K562 (cell line): ENCODE measurements at regions not wholly inside any gene's neighbourhood (a gene's known extent, or its start where the extent isn't known, plus 50 kb on each side); places are given as distances from the start of the nearest gene placed in this dataset.

Source experiments
- ATAC-seq: fragments of 200-7000 bp; cut with Tn5 transposase; 3 replicates; pipeline ENCODE4 v1.9.1; 2020; ENCODE audit warnings: moderate library complexity
- BruUV-seq: library from RNA; stranded (reverse); fragments of 400-500 nt; replicated peaks from 2 replicates; lab custom pipeline; 2021; lab: Mats Ljungman, UMichigan
- CTCF ChIA-PET: fragments of 300-600 bp; formaldehyde crosslinking; extraction: SDS; loops from one replicate; lab custom pipeline; 2021; ENCODE audit warnings: low intra/inter-chr PET ratio; lab: Yijun Ruan, JAX
- POLR2A ChIA-PET: fragments of 300-600, 350-650 bp; sonication (Branson Sonifier 250); formaldehyde crosslinking; extraction: SDS; loops from one replicate; lab custom pipeline; 2021; ENCODE audit warnings: antibody characterized with exemption, inconsistent platforms; lab: Yijun Ruan, JAX
- DNase-seq, 4 experiments: peaks; one replicate each; pipeline versions ENCODE4 v3.0.0 to v3.0.0-alpha.2; 2011 to 2018; ENCODE audit warnings: low spot score in 3 of 4, mixed read lengths in 3 of 4; ENCODE audit errors: extremely low read depth in 1 of 4
- FAIRE-seq: peaks from 2 replicates; lab custom pipeline; 2011; peaks lifted over from hg19 to GRCh38; lab: Jason Lieb, UNC
- H2AFZ ChIP-seq: 2 replicates; pipeline ENCODE4 v1.6.0; 2011; ENCODE audit warnings: low read depth, low read length, control low read depth, inconsistent platforms
- H3K27ac ChIP-seq: fragments of 200-600 bp; 3 replicates; pipeline ENCODE4 v1.8.0; 2011; ENCODE audit warnings: low read depth, mild to moderate bottlenecking, control low read depth, inconsistent platforms, low read length, moderate library complexity, mixed read lengths; ENCODE audit errors: extremely low read depth
- H3K27me3 ChIP-seq, 2 experiments: fragments of 300-600 bp in 1 of 2; 2 replicates in 1 of 2; 3 replicates in 1 of 2; pipeline versions ENCODE4 v1.6.0 to v1.8.0; 2011; ENCODE audit warnings: inconsistent platforms in 2 of 2, low read length in 2 of 2, mild to moderate bottlenecking in 1 of 2, mixed read lengths in 1 of 2, moderate library complexity in 1 of 2; ENCODE audit not compliant: control insufficient read depth in 2 of 2, insufficient read depth in 2 of 2
- H3K36me3 ChIP-seq: fragments of 300-600 bp; 3 replicates; pipeline ENCODE4 v1.8.0; 2011; ENCODE audit warnings: mild to moderate bottlenecking, low read length, inconsistent platforms; ENCODE audit not compliant: control insufficient read depth, insufficient read depth
- H3K4me1 ChIP-seq, 2 experiments: fragments of 200-600 bp in 1 of 2; replicated peaks in 1 of 2; 2 replicates in 1 of 2; 3 replicates in 1 of 2; pipeline versions ENCODE4 v1.5.1 to v1.8.0; 2011; ENCODE audit warnings: inconsistent platforms in 2 of 2, low read length in 2 of 2, mild to moderate bottlenecking in 1 of 2, mixed read lengths in 1 of 2, moderate library complexity in 1 of 2; ENCODE audit not compliant: control insufficient read depth in 2 of 2, insufficient read depth in 2 of 2
- H3K4me2 ChIP-seq: 2 replicates; pipeline ENCODE4 v1.6.1; 2011; ENCODE audit warnings: low read length, control low read depth, inconsistent platforms, mixed read lengths; ENCODE audit not compliant: insufficient read depth
- H3K4me3 ChIP-seq: fragments of 200-600 bp; sonication (generic), shearing (Covaris generic); 2 replicates; pipeline ENCODE4 v1.5.1; 2016; ENCODE audit warnings: control low read depth, inconsistent platforms
- H3K79me2 ChIP-seq: fragments of 200-600 bp; 3 replicates; pipeline ENCODE4 v1.8.0; 2011; ENCODE audit warnings: low read length, inconsistent platforms; ENCODE audit not compliant: control insufficient read depth, insufficient read depth
- H3K9ac ChIP-seq, 2 experiments: 2 replicates each; pipeline versions ENCODE4 v1.6.0 to v1.6.1; 2011; ENCODE audit warnings: low read depth in 2 of 2, low read length in 2 of 2, control low read depth in 1 of 2, inconsistent platforms in 1 of 2, mild to moderate bottlenecking in 1 of 2, mixed read lengths in 1 of 2; ENCODE audit not compliant: insufficient read depth in 1 of 2
- H3K9me1 ChIP-seq: one replicate; pipeline ENCODE4 v1.6.0; 2011; ENCODE audit warnings: inconsistent platforms, mild to moderate bottlenecking, low read length, moderate library complexity; ENCODE audit not compliant: control insufficient read depth, insufficient read depth
- H3K9me3 ChIP-seq: replicated peaks from 2 replicates; pipeline ENCODE4 v1.5.1; 2011; ENCODE audit warnings: low read depth, low read length, inconsistent platforms; ENCODE audit not compliant: control insufficient read depth, insufficient read depth
- H4K20me1 ChIP-seq: replicated peaks from 2 replicates; pipeline ENCODE4 v1.6.1; 2011; ENCODE audit warnings: low read length, inconsistent platforms, mixed read lengths; ENCODE audit not compliant: control insufficient read depth, insufficient read depth
- CEBPG ChIP-seq, 3 experiments: fragments of 200-800 bp in 1 of 3; sonication (Bioruptor generic) in 1 of 3; sonication (generic) in 1 of 3; formaldehyde crosslinking in 1 of 3; IDR thresholded peaks in 2 of 3; conservative IDR thresholded peaks in 1 of 3; 2 replicates each; pipeline versions ENCODE4 v1.6.1 to v1.8.0; 2016 to 2022; ENCODE audit warnings: missing compliant biosample characterization in 2 of 3, missing genetic modification characterization in 2 of 3, mild to moderate bottlenecking in 1 of 3, missing genetic modification reagents in 1 of 3
- CGGBP1 ChIP-seq: fragments of 250-450 bp; sonication (Bioruptor Pico); IDR thresholded peaks from 2 replicates; pipeline ENCODE4 v1.9.0; 2021; ENCODE audit warnings: mild to moderate bottlenecking
- E4F1 ChIP-seq: fragments of 250-450 bp; sonication (Bioruptor Pico); IDR thresholded peaks from 2 replicates; pipeline ENCODE4 v1.5.0; 2021; ENCODE audit warnings: mild to moderate bottlenecking, borderline replicate concordance
- MAZ ChIP-seq, 2 experiments: fragments of 450-650 bp in 1 of 2; sonication (generic) in 1 of 2; formaldehyde crosslinking; IDR thresholded peaks in 1 of 2; conservative IDR thresholded peaks in 1 of 2; 2 replicates each; pipeline versions ENCODE4 v1.4.0 to v1.5.0; 2020; ENCODE audit warnings: mild to moderate bottlenecking in 1 of 2, missing genetic modification reagents in 1 of 2
- NR2C1 ChIP-seq, 2 experiments: fragments of 450-650 bp; IDR thresholded peaks; 2 replicates each; pipeline ENCODE4 v1.6.1; 2017; ENCODE audit warnings: mild to moderate bottlenecking in 2 of 2, antibody characterized with exemption in 1 of 2, inconsistent platforms in 1 of 2, missing compliant biosample characterization in 1 of 2, missing genetic modification characterization in 1 of 2
- TAF7 ChIP-seq: fragments of 450-650 bp; IDR thresholded peaks from 2 replicates; pipeline ENCODE4 v1.6.1; 2016; ENCODE audit warnings: missing genetic modification characterization, missing compliant biosample characterization
- TBP ChIP-seq: optimal IDR thresholded peaks from 2 replicates; pipeline ENCODE3; 2011; ENCODE audit warnings: low read depth, low read length, improper control_type of control experiment
- ZFP36 ChIP-seq: fragments of 150-350 bp; IDR thresholded peaks from 2 replicates; pipeline ENCODE4 v1.6.1; 2018; ENCODE audit warnings: low read length, low read depth; ENCODE audit not compliant: partially characterized antibody
- ZNF551 ChIP-seq: fragments of 250-450 bp; sonication (Bioruptor Pico); IDR thresholded peaks from 2 replicates; pipeline ENCODE4 v1.5.0; 2021; ENCODE audit warnings: mild to moderate bottlenecking, moderate library complexity
- WGBS: fragments of 100-300 bp; shearing (Covaris generic); methylation state at CpG from one replicate; pipeline ENCODE4 v1.1.6; 2016; ENCODE audit warnings: low coverage, mixed read lengths; ENCODE audit not compliant: insufficient coverage; ENCODE audit errors: missing lambda C conversion rate; 5-methylcytosine and 5-hydroxymethylcytosine counted together
- in situ Hi-C: fragments of 300-500 bp; cut with MboI; formaldehyde crosslinking; loops from 4 replicates; pipeline ENCODE4 v1.15.0; 2018; ENCODE audit warnings: inconsistent platforms, mixed read lengths
- intact Hi-C: fragments of 100-400 bp; cut with micrococcal nuclease; formaldehyde crosslinking; loops from 2 replicates; pipeline ENCODE4 v1.14.2; 2022

GRCh38 chr2:121152861-121153260 is 132.1 kb downstream of the TFCP2L1 start:
- Histone ChIP-seq H3K27ac (no peak overlapping the region), H3K4me1 (no peaks in the 10 kb centered on the region), H4K20me1 (no peaks in the 10 kb centered on the region; the same call in 1 of the 2 replicates), H3K79me2 (no peaks in the 10 kb centered on the region), H3K9me1 (peaks cover 2% of the 10 kb centered on the region), H3K4me2 (no peak overlapping the region), H3K36me3 (no peaks in the 10 kb centered on the region), H3K27me3 (peaks cover 8 to 35% of the 10 kb centered on the region in 2 experiments; a peak in 4 of 5 replicates), H3K4me3 (no peak overlapping the region), H3K9me3 (no peaks in the 10 kb centered on the region), H3K9ac (no peak overlapping the region), H2AFZ (no peak overlapping the region)
- FAIRE-seq = no peak
- intact Hi-C loops (no loop called here), in situ Hi-C loops (no loop called here)
- 2% methylated on average over 6 of the region's 7 CpGs for WGBS
- ChIA-PET CTCF (no interaction called here), POLR2A (no interaction called here)
- no peak for TF ChIP-seq TAF7 (tag)
- no peak for TF ChIP-seq NR2C1 (IDR thresholded peaks at IDR 0.05)
- no peak for TF ChIP-seq NR2C1 (tag; IDR thresholded peaks at IDR 0.05)
- no peak for TF ChIP-seq ZFP36
- TF ChIP-seq MAZ (CRISPR knock-in tag; conservative IDR thresholded peaks at IDR 0.05 in 1 of 2, IDR thresholded peaks at IDR 0.05 in 1 of 2) = no peak
- no peak for TF ChIP-seq CEBPG (CRISPR knock-in tag; IDR thresholded peaks at IDR 0.05)
- TF ChIP-seq CEBPG (tag; conservative IDR thresholded peaks at IDR 0.05 in 1 of 2, IDR thresholded peaks at IDR 0.05 in 1 of 2) = no peak
- TF ChIP-seq CGGBP1 (CRISPR knock-in tag) = no peak
- TF ChIP-seq TBP = no peak
- TF ChIP-seq E4F1 (CRISPR knock-in tag) = no peak
- TF ChIP-seq ZNF551 (CRISPR knock-in tag) = no peak
- no peak for DNase-seq
- no TSS peak for BruUV-seq
- ATAC-seq = no peak
